ENCODE measurements at regions not wholly inside any gene's neighbourhood (a gene's known extent, or its start where the extent isn't known, plus 50 kb on each side); places are given as distances from the start of the nearest gene placed in this dataset.

GRCh38 chr13:65088906-65089305, 2141.2 kb downstream of the PCDH9 start:
- TF ChIP-seq EP300 (IDR thresholded peaks at IDR 0.05): no peak
- TF ChIP-seq CTCF (IDR thresholded peaks at IDR 0.05): no peak
